OCI-LY7 (cell line): ENCODE measurements at regions not wholly inside any gene's neighbourhood (a gene's known extent, or its start where the extent isn't known, plus 50 kb on each side); places are given as distances from the start of the nearest gene placed in this dataset.

Experiments used
- BruUV-seq: library from RNA; stranded (reverse); fragments of 400-500 nt; replicated peaks from 2 replicates; lab custom pipeline; 2021; lab: Mats Ljungman, UMichigan
- CTCF ChIA-PET: fragments of 300-600 bp; sonication (Branson Sonifier 250); formaldehyde crosslinking; loops from one replicate; lab custom pipeline; 2022; ENCODE audit warnings: antibody characterized with exemption; ENCODE audit not compliant: unreplicated experiment; lab: Charles Lee
- POLR2A ChIA-PET: fragments of 300-600 bp; sonication (Branson Sonifier 250); formaldehyde crosslinking; loops from one replicate; lab custom pipeline; 2022; ENCODE audit warnings: antibody characterized with exemption; lab: Charles Lee
- DNase-seq: peaks from one replicate; pipeline ENCODE4 v3.0.0-alpha.2; 2015; ENCODE audit warnings: low spot score
- H2AFZ ChIP-seq: fragments of 200-600 bp; sonication (generic), shearing (Covaris generic); 2 replicates; pipeline ENCODE4 v1.6.1; 2014; ENCODE audit warnings: mild to moderate bottlenecking, antibody characterized with exemption, low read length, moderate library complexity
- H3K27ac ChIP-seq: fragments of 200-600 bp; sonication (generic); 2 replicates; pipeline ENCODE4 v1.5.1; 2014; ENCODE audit warnings: mixed run types, low read depth, mild to moderate bottlenecking, moderate library complexity, low read length, inconsistent platforms; ENCODE audit not compliant: poor library complexity, severe bottlenecking
- H3K36me3 ChIP-seq: fragments of 200-600 bp; sonication (generic); 2 replicates; pipeline ENCODE4 v1.6.1; 2014; ENCODE audit warnings: mild to moderate bottlenecking, antibody characterized with exemption, low read length, moderate library complexity, mixed read lengths; ENCODE audit not compliant: insufficient read depth
- H3K4me1 ChIP-seq: fragments of 200-600 bp; sonication (generic); 2 replicates; pipeline ENCODE4 v1.5.1; 2014; ENCODE audit warnings: mild to moderate bottlenecking, low read length; ENCODE audit not compliant: insufficient read depth, poor library complexity, severe bottlenecking
- H3K4me2 ChIP-seq: fragments of 200-600 bp; sonication (generic); 2 replicates; pipeline ENCODE4 v1.6.1; 2014; ENCODE audit warnings: mild to moderate bottlenecking, low read length
- H3K4me3 ChIP-seq: fragments of 200-600 bp; sonication (generic); 2 replicates; pipeline ENCODE4 v1.5.1; 2014; ENCODE audit warnings: mild to moderate bottlenecking, low read depth, low read length; ENCODE audit not compliant: poor library complexity, severe bottlenecking
- H3K79me2 ChIP-seq: fragments of 200-600 bp; sonication (generic); 2 replicates; pipeline ENCODE4 v1.6.1; 2016; ENCODE audit warnings: low read depth, mild to moderate bottlenecking, low read length, moderate library complexity, mixed read lengths; ENCODE audit not compliant: insufficient read depth
- H3K9me2 ChIP-seq: fragments of 200-600 bp; sonication (generic); 2 replicates; pipeline ENCODE4 v1.6.1; 2016; ENCODE audit warnings: mild to moderate bottlenecking, low read length, mixed read lengths; ENCODE audit not compliant: insufficient read depth
- H3K9me3 ChIP-seq: fragments of 200-600 bp; sonication (generic); 2 replicates; pipeline ENCODE4 v1.6.1; 2014; ENCODE audit warnings: mild to moderate bottlenecking, mixed run types, low read length, mixed read lengths
- H4K20me1 ChIP-seq: fragments of 200-600 bp; sonication (generic); 2 replicates; pipeline ENCODE4 v1.6.1; 2014; ENCODE audit warnings: mild to moderate bottlenecking, antibody characterized with exemption, low read length, moderate library complexity, mixed read lengths; ENCODE audit not compliant: insufficient read depth
- CTCF ChIP-seq: fragments of 200-600 bp; sonication (generic); conservative IDR thresholded peaks from 2 replicates; pipeline ENCODE4 v1.5.1; 2014; ENCODE audit warnings: mild to moderate bottlenecking, antibody characterized with exemption, low read length, moderate library complexity, mixed read lengths
- EZH2phosphoT487 ChIP-seq: fragments of 200-600 bp; sonication (generic); IDR thresholded peaks from 2 replicates; pipeline ENCODE4 v1.6.1; 2018; ENCODE audit warnings: low read depth, borderline replicate concordance, mild to moderate bottlenecking, mixed run types, antibody characterized with exemption, low read length, moderate library complexity, mixed read lengths
- intact Hi-C: fragments of 100-400 bp; cut with micrococcal nuclease; formaldehyde crosslinking; loops from one replicate; pipeline ENCODE4 v1.10.0; 2022; ENCODE audit not compliant: unreplicated experiment

- Histone ChIP-seq H3K9me3 (no peaks in the 10 kb centered on the region), H2AFZ (no peak overlapping the region), H3K4me2 (no peak overlapping the region), H3K36me3 (no peaks in the 10 kb centered on the region), H3K79me2 (no peaks in the 10 kb centered on the region), H3K27ac (no peak overlapping the region), H4K20me1 (no peaks in the 10 kb centered on the region), H3K4me1 (no peaks in the 10 kb centered on the region), H3K9me2 (no peaks in the 10 kb centered on the region), H3K4me3 (no peak overlapping the region)
- no TSS peak for BruUV-seq
- TF ChIP-seq EZH2phosphoT487: no peak
- no peak for TF ChIP-seq CTCF
- intact Hi-C loops: no loop called here
- ChIA-PET CTCF (no interaction called here), POLR2A (no interaction called here)
- DNase-seq: no peak
These were observed 246.8 kb upstream of the IRX1 start for GRCh38 chr5:3348576-3349535.

- Histone ChIP-seq H3K36me3 (no peaks in the 10 kb centered on the region), H3K79me2 (no peaks in the 10 kb centered on the region), H3K9me3 (no peaks in the 10 kb centered on the region), H3K4me2 (no peak overlapping the region), H3K27ac (no peak overlapping the region), H2AFZ (no peak overlapping the region), H3K9me2 (no peaks in the 10 kb centered on the region), H4K20me1 (no peaks in the 10 kb centered on the region), H3K4me1 (no peaks in the 10 kb centered on the region), H3K4me3 (no peak overlapping the region)
- DNase-seq: no peak
- TF ChIP-seq CTCF (no peak), EZH2phosphoT487 (no peak)
- intact Hi-C loops: no loop called here
- ChIA-PET CTCF (no interaction called here), POLR2A (no interaction called here)
- no TSS peak for BruUV-seq
These were observed 247.9 kb upstream of the IRX1 start for GRCh38 chr5:3347741-3348140.
